Colonic mucosa (tissue), 4 donors: ENCODE measurements at regions not wholly inside any gene's neighbourhood (a gene's known extent, or its start where the extent isn't known, plus 50 kb on each side); places are given as distances from the start of the nearest gene placed in this dataset.

Experiments used
- DNase-seq: peaks from one replicate; pipeline ENCODE4 v3.0.0-alpha.2; 2020
- H3K27ac ChIP-seq: fragments of 200-600 bp; one replicate; pipeline ENCODE4 v1.8.0; 2021
- H3K27me3 ChIP-seq: fragments of 200-600 bp; one replicate; pipeline ENCODE4 v1.8.0; 2021
- H3K36me3 ChIP-seq: fragments of 200-600 bp; one replicate; pipeline ENCODE4 v1.8.0; 2021
- H3K4me1 ChIP-seq: fragments of 200-600 bp; one replicate; pipeline ENCODE4 v1.8.0; 2021; ENCODE audit warnings: mild to moderate bottlenecking
- H3K4me3 ChIP-seq: fragments of 200-600 bp; one replicate; pipeline ENCODE4 v1.8.0; 2021
- H3K9ac ChIP-seq, 2 donors: one replicate each; pipeline ENCODE4 v1.7.0; 2013; ENCODE audit warnings: control low read depth in 2 of 2, low read depth in 2 of 2, low read length in 2 of 2
- H3K9me3 ChIP-seq: fragments of 200-600 bp; one replicate; pipeline ENCODE4 v1.8.0; 2021
- intact Hi-C: fragments of 100-400 bp; cut with DNase I; formaldehyde crosslinking; loops from one replicate; pipeline ENCODE4 v1.14.1; 2022
- TF ChIP-seq, protein P1 (sequence below): fragments of 200-600 bp; IDR thresholded peaks from one replicate; pipeline ENCODE4 v1.8.0; 2022; ENCODE audit warnings: antibody characterized with exemption, mild to moderate bottlenecking
- donor health status: healthy.
- donor health status: DM: no; HTN: no; CAD: no.
- donor health status: DM: no; HTN: no; CAD: no.

DNA sequence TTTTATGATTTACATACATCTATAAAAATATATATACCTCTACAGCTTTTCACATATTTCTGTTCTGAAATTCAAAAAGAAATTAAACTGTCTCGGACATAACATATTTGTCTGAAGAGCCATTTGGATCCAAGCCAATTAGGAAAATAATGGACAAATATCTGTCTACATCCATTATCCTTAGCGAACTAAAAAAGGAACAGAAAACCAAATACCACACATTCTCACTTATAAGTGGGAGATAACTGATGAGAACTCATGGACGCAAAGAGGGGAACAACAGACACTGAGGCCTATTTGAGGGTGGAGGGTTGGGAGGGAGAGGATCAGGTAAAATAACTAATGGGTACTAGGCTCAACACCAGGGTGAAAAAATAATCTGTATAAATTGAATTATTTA lies 829.4 kb upstream of the ALCAM start:
- no peaks in the 10 kb centered on the region for H3K4me1 ChIP-seq
- no peaks in the 10 kb centered on the region for H3K9me3 ChIP-seq
- H3K4me3 ChIP-seq, result no peak overlapping the region
- no peaks in the 10 kb centered on the region for H3K36me3 ChIP-seq
- no peaks in the 10 kb centered on the region for H3K27me3 ChIP-seq
- TF ChIP-seq, protein P1, sequence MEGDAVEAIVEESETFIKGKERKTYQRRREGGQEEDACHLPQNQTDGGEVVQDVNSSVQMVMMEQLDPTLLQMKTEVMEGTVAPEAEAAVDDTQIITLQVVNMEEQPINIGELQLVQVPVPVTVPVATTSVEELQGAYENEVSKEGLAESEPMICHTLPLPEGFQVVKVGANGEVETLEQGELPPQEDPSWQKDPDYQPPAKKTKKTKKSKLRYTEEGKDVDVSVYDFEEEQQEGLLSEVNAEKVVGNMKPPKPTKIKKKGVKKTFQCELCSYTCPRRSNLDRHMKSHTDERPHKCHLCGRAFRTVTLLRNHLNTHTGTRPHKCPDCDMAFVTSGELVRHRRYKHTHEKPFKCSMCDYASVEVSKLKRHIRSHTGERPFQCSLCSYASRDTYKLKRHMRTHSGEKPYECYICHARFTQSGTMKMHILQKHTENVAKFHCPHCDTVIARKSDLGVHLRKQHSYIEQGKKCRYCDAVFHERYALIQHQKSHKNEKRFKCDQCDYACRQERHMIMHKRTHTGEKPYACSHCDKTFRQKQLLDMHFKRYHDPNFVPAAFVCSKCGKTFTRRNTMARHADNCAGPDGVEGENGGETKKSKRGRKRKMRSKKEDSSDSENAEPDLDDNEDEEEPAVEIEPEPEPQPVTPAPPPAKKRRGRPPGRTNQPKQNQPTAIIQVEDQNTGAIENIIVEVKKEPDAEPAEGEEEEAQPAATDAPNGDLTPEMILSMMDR, result no peak
- H3K9ac ChIP-seq, result no peak overlapping the region
- intact Hi-C loops, result no loop called here
- H3K27ac ChIP-seq, result no peak overlapping the region
- no peak for DNase-seq

DNA sequence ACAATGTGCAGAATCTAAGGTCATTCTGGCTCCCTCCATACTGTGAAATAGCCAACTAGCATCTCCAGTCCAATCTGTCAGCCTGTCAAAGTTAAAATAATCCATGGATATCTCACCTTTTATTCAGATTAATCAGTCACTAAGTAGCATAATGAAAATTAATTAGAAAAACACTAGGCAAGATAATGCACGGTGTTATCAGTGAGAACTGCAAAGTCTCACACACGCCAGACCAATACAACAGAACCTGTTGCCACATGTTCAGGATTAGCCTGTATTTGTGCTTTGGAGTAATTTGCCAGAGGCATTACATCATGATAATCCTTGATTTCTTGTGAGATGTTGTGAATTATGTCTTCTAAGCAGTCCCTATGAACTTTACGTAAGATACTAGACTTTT lies 820.4 kb upstream of the ALCAM start:
- intact Hi-C loops, result no loop called here
- Histone ChIP-seq H3K4me3 (no peak overlapping the region), H3K27me3 (no peaks in the 10 kb centered on the region), H3K9ac (no peak overlapping the region), H3K9me3 (no peaks in the 10 kb centered on the region), H3K36me3 (no peaks in the 10 kb centered on the region), H3K4me1 (no peaks in the 10 kb centered on the region), H3K27ac (no peak overlapping the region)
- TF ChIP-seq, protein P1, result no peak
- no peak for DNase-seq

GRCh38 chr3:104547031-104547430 lies 819.7 kb upstream of the ALCAM start:
- no peak for DNase-seq
- Histone ChIP-seq H3K9ac (no peak overlapping the region), H3K36me3 (no peaks in the 10 kb centered on the region), H3K9me3 (no peaks in the 10 kb centered on the region), H3K27ac (no peak overlapping the region), H3K27me3 (no peaks in the 10 kb centered on the region), H3K4me1 (no peaks in the 10 kb centered on the region), H3K4me3 (no peak overlapping the region)
- TF ChIP-seq, protein P1, result no peak
- intact Hi-C loops, result no loop called here

GRCh38 chr3:104548401-104548800 lies 818.3 kb upstream of the ALCAM start:
- intact Hi-C loops, result no loop called here

DNA sequence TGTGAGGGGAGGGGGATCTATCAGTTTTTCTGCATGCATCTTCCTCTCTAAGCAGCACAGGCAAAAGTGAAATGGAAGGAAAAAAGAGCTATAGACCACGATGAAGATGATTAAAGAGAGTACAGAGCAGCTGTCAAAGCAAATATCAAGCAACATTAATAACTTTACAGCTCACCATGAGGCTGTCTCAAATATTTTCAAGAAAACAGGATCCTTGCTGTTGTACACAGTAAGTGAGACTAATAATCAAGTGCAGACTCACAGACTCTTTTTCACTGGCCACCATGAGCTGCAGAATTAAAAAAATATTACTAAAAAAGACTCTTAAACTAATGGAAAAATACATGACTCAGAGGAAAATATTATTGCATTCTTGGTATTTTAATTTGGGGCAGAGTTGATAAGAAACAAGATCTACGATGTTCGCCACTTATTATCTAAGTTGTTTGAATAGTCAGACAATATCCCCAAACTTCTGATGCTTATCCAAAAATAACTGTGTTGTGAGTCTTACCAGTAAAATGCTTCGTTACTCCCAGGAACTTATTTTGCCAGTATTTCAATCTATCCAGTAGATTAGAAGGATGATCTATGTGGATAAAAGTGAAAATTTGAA lies 817.5 kb upstream of the ALCAM start:
- Histone ChIP-seq H3K27ac (no peak overlapping the region), H3K4me1 (no peaks in the 10 kb centered on the region), H3K4me3 (no peak overlapping the region), H3K9ac (no peak overlapping the region), H3K36me3 (no peaks in the 10 kb centered on the region), H3K27me3 (no peaks in the 10 kb centered on the region), H3K9me3 (no peaks in the 10 kb centered on the region)
- TF ChIP-seq, protein P1, result no peak
- intact Hi-C loops, result no loop called here
- no peak for DNase-seq

More at GRCh38 chr3:104548401-104548800, 818.3 kb upstream of the ALCAM start:
- Histone ChIP-seq H3K4me1 (no peaks in the 10 kb centered on the region), H3K4me3 (no peak overlapping the region), H3K27ac (no peak overlapping the region), H3K27me3 (no peaks in the 10 kb centered on the region), H3K9me3 (no peaks in the 10 kb centered on the region), H3K9ac (no peak overlapping the region), H3K36me3 (no peaks in the 10 kb centered on the region)
- TF ChIP-seq, protein P1, result no peak
- DNase-seq, result no peak
